Hematopoietic multipotent progenitor cell (in vitro differentiated cells): ENCODE measurements at regions not wholly inside any gene's neighbourhood (a gene's known extent, or its start where the extent isn't known, plus 50 kb on each side); places are given as distances from the start of the nearest gene placed in this dataset.
A peak's percentile ranks its signal among the peaks of the same experiment; 100 is the strongest.

ENCODE experiments used
- DNase-seq, 3 donors: peaks; one replicate each; pipeline ENCODE4 v3.0.0-alpha.2; 2011 to 2015; ENCODE audit warnings: low read depth in 2 of 3, low spot score in 2 of 3

DNA sequence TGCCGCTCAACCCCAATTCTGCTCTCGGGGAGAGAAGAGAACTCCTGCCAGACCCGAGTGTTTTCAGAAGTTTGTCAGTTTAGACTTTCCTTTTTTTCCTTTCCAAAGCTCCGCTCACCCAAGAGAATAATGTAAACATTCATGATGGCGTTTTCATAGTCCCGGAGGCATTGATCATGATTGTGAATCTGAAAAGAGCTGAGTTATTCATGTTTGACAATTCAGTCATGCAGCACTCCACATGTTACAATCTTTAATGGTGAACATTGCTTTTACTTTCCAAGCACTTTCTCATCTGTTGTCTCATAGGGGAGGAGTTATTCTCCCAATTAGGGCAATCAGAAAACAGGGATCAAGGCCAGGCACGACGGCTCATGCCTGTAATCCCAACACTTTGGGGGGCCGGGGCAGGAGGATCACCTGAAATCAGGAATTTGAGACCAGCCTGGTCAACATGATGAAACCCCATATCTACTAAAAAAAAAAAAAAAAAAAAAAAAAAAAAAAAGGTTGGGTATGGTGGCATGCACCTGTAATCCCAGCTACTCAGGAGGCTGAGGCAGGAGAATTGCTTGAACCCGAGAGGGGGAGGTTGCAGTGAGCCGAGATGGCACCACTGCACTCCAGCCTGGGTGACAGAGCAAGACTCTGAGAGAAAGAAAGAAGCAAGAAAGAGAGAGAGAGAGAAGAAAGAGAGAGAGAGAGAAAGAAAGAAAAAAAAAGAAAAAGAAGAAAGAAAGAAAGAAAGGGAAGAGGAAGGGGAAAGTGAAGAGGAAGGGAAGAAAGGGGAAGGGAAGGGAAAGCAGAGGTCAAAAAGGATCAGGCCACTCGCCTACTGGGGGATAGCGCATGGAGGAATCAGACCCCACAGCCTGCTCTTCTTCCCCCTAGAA, 70.0 kb upstream of the TNRC6C start:
- DNase-seq = no peak

DNA sequence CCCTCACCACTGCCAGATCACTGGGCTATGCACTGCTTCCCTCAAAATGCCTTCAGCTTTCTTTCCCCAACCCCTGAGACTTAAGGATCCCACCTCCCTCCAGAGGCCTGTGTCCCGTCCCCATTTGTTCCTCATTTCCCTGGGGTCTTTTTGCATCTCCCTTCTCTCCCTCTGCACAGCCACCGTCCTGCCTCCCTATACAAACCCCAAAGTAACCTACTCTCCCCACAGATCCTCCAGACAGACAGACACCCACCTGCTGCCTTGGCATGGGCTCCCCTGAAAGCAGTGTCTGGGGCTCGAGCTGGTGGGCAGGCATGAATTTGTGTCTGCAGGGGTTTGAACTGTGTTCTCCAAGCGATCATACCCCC, 69.4 kb upstream of the TNRC6C start:
- DNase-seq = no peak

DNA sequence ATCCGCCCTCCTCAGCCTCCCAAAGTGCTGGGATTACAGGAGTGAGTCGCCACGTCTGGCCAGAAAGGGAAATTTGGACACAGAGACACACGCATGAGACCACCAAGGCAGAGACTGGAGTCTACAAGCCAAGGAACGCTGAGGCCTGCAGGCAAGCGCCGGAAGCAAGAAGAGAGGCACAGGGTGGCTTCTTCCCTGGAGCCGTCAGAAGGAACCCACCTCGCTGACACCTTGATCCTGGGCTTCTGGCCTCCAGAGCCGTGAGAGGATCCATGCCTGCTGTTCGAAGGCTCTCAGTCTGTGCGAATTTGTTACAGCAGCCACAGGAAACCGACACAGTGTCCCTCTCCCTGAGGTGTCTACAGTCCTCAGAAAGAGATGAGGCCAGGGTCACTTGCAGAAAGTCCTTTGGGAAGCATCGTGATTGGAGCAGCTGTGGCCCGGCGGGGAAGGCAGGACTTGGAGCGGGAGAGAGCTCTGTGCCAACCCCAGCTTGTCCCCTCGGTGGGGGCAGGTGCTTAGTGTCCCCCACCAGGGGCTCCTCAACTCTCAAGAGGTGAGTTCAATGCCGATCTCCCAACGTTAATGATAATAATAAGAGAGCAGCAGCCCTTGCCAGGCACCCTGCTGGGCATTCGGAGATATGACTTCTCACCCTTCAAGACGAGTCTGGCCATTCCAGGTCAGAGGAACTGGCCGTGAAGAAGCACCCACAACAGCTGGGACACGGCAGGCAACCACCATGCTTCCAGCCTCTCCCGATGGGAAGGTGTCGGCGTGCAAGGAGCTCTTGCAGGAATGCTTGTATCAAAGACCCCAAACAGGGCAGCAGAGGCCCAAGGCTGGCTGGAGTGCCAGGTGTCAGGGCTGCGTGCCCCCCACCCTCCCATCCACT, 68.4 kb upstream of the TNRC6C start:
- DNase-seq = no peak

DNA sequence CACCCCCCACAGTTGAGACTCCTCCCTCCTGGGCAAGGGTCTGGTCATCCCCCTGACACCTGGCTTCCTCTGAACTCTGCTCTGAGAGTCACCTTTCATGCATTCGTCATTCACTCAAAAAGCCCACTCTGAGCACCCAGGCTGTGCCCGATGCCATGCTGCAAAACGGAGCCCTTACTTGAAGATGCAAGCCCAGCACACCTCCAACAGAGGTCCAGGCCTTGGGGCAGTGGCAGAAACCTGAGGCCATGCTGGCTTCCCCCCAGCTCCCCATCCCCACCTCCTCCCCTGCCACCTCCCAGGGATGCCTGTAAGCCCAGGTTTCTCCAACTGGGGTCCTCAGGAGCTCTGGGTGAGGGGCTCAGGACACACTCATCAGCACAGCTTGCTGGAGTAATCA, 67.7 kb upstream of the TNRC6C start:
- DNase-seq = no peak

DNA sequence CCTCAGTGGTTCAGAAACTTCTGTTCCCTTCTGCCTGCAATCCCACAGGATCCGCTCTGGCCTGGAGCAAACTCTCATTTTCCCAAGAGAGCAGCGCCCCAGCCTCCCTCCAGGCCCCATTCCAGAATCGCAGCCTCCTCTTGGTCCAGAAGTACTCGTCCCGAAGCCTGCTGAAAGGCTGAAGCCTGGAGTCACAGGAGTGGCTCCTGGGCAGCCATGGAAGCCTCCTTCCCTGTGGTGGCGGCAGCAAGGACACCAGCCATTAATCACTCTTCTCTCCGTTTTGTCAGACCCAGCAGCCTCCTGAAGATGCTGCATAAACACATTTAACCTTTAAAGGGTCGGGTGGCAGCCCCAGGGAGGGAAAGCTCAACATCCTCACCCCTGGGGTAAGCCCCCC, 66.9 kb upstream of the TNRC6C start:
- no peak for DNase-seq

DNA sequence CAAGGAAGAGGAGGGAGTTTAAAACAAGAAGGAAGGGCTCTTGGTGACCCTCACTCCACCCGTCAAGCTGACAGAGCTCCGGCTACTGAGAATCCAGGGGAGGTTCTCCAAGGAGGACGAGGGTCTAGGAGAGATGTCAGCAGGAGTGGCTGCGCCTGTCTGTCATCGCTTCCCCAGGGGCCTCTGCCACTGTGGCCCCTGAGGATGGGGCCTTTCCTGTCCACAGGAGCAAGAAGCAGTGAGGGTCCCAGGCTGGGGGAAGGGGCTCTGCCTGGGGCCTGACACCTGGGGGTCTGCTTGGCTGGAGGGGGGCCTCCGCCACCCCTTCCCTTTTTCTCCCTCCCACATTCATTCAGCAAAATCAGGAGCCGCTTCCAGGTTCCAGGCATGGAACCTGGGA, 66.5 kb upstream of the TNRC6C start:
- no peak for DNase-seq

DNA sequence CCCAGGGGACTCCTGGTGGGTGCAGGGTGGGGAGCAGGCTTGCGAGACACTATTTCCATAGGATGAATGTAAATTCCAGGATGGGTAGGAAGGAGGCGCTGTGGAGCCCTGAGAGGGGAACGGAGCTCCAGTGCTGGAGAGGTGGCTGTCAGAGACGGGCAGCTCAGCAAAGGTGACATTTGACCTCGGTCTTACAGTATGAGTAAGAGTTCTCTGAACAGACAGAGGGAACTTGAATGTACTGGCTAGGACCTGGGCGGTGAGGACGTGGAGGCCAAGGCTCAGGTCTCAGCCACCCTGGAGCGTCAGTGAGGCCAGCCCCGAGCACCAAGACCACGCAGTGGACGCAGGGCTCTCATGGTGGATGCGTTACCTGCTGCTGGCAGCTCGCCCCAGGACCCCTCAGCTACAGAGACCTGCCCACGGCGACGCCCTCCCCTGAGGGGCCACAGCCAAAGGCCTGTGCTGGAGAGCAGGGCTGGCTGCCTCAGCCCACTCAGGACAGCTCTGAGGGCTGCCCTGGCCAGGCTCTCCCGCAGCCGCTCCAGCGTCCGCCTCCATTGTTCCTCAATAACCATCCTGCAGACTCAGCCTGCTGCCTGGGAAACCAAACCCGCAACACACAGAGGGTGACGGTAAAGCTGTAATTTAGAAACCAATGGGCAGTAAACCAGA, 65.9 kb upstream of the TNRC6C start:
- peak in 2 of 3 donors; percentile 9 to 39 for DNase-seq

DNA sequence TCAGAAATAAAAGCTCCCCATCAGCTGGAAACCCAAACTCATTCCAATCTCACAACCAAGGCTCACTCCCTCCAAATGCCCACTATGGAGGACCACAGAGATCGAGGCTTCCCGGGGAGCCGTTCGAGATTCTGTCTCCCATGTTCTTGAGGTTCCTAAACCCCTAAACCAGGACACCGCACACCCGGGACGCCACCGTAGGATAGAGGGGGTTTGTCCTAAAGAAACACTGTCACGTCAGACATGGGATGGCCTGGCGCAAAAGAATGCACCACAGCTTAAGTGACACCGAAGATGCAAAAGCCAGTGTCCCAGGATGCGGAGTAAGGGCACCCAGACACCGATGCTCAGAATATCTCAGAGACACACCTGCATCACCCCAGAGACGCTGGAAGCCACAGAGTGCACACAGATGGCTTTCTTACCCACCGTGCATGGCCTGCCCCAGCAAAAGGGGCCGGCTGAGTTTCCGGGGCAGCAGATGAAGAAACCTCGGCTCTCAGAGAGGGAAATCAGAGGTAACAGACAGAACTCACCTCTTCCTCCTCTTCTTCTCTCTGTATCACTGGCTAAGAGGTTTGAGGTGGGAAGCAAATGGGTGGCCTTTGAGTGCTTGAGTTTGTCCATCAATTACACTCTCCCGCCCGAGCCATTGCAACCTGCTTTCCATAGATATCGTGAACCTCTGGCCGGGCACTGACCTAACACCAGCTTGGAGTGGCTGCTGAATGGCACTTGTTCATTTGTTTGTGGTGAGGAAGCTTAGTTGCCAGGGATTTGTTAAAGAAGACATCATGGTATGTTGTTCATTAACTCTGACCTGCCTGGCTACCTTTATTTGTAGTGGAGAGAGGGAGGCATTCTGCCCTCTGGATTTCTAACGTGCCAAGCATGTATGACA, 65.1 kb upstream of the TNRC6C start:
- DNase-seq = no peak

DNA sequence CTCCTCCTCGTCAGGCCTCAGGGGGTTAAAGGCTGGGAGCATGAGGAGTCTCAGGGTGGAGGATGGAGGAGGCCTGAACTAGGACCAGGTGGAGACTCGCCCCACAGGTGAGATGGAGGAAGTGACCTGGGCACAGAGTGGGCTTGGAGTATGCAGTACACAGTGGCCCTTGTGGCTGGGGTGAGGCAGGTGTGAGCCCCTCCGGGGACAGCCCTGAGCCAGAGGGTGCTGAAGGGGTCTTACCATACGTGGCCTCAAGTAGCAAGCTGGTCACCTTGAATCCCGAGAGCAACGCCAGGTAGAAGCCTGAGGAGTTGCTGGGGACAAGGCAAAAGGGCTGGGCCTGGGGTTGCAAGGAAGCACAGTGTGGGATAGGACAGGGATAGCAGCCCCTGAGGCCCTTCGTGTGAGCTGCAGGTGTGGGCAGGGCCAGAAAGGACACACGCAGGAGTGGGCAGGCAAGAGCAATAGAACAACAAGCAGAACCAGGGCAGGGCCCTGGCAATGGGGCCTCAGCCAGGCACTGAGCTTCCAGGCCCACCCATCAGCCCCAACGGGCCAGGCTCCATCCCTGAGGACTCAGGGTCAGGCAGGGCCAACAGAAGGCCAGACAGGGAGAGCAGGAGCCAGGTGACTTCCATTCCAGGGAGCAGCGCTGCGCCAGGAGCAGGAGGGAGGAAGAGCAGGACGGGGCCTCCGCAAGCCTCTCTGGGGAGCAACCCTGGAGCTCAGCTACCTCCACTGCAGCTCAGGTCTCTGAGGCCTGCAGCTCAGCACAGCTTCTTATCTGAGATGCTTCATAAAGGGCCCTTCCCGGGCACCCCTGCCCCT, 64.2 kb upstream of the TNRC6C start:
- no peak for DNase-seq

DNA sequence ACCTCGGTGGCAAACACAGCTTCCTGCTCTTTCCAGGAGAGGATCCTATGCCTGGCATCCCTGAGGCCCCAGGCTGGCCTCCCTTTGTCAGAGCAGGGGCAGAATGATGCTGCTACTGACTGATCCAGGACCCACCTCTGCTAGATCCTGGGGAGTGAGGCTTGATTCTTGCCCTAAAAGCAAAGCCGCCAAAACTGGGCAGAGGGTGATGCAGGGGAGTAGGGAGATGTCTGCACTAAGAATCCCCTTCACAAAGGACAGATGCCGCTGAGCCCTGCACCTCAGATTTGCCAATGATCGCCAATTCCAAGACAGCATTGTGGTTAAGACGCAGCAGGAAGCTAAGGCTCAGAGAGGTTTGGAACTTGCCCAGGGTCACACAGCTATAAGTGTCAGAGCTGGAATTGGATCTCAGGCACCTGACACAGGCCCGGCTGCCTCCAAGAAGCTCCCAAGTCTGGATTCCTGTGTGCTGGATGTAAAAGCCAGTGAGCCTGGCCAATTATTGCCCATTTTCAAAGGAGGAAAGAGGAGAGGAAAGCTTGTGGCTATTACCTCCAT, 60.7 kb upstream of the TNRC6C start:
- DNase-seq = no peak

DNA sequence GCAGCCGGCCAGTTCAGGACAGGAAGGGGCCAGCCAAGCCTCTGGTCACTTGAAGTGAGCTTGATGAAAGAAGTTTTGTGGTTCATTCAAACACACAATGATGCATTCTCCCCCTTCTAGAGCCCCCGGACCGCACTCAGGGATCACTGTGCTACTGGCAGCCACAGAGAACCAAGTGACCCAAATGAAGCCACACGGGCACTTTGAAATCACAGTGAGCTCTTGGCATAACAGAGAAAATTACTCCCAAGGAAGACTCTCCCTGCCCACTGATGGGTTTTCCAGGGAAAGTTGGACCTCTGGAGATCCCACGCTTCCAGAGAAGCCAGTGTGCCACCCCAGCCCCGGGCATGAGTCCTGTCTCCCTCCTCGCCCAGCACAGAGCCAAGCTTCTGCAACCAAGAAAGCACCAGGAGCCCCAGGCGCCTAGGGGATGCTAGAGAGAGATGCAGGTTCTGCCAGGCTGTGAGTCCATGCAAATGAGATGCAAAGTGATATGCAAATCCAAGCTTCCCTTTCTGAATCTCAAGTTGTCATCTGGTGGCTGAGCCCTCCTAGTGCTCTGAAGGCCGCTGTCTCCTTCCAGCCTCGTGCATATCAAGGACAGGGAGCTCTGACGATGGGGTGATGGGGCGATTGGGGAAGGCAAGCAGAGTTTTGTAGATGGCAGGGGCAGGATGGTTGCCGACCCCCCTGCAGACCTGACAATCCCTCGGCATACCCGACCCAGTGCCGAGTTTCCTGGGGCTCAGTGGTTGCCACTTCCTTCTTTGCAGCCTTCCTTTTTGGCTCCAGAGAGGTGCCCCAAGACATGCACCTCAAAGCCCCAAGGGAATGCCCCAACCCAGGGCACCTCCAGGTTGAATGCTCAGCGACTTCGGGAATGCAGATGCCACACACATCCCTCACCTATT, 59.7 kb upstream of the TNRC6C start:
- DNase-seq = no peak

DNA sequence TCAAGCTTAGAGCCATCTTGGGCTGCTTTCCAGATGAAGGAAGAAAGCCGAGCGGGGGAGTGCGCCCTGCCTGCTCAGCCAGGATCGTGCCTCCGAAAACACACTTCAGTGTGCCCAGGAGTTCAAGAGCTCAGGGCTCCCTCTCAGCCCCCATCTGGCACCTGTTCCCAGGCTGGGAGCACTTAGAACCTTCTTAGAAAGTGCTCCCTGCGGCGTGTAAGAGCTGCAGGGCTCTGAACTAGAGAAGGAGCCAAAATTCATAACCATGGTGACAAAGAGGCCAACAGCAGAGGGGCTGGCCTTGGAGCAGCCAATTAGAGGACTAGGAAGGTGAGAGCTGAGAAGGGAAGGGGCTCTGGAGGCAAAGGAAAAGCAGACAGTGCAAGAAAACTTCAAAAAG, 59.0 kb upstream of the TNRC6C start:
- no peak for DNase-seq

DNA sequence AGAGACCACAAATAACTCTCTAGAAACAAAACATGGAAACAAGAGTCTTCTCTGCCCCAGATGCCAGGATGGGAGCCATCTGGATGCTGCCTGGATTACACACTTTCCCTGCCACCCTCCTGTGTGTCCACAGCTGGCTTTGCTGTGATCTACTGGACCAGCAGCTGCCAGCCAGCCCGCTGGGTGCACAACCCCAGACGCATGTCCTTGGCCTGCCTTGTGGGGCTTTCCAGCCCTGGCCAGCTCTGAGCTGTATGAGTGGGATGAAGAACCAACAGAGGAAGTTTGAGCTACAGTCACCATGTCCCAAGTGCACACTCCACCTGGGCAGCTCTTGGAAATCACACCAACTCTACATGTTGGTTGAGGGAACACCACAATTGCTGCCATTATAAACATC, 57.0 kb upstream of the TNRC6C start:
- DNase-seq = no peak

DNA sequence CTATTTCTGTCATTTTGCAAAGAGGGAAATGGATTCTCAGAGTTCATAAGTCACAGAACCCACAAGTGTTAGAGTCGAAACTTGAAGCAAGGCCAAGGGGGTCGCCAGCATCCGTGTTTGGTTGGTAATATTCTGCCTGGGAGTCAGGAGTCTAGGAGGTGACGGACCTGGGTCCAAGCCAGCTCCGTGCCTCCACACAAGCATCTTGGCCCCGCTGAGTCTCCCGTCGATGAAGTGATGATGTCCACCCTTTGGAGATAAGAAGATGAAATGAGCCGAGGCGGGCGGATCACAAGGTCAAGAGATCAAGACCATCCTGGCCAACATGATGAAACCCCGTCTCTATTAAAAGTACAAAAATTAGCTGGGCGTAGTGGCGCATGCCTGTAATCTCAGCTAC, 53.2 kb upstream of the TNRC6C start:
- no peak for DNase-seq

DNA sequence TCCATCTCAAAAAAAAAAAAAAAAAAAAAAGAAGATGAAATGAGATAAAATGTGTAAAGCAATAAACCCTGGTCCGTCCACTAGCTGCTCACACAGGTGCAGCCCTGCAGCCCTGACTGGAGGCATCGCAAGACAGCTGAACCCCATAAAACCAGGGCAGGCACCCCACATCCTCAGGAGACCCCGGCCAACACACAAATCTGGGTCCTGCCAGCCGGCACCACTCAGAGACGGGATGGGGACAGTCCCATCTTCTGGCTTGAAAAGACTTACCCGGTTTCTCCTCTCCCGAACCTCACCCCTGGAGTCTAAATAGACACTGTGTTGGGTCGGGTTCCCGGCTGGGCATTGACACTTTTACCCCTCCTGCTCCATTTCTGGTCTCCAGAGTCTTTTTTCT, 52.7 kb upstream of the TNRC6C start:
- DNase-seq = no peak

DNA sequence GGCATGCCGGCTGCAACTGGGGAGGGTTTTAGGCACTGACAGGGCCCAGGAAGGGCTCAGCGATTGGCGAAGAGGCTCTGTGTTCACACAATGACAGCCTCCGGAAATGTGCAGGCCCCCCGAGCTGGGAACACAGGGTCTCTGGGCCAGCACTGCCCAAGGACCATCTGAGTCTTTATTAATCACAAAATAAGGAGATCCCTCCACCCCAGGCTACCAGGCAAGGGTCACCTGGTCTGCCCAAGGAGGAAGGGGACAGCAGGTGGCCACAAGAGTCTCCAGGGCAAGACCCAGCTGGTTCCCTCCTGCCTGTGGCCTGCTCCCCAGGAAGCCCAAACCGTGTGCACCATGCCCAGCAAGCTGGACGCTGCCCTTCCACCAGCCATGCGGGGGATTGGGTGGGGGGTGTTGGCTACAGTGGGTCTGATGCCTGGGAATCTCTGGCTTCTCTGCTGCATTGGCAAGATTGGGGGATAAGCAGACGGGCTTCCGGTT, 52.1 kb upstream of the TNRC6C start:
- DNase-seq = no peak

DNA sequence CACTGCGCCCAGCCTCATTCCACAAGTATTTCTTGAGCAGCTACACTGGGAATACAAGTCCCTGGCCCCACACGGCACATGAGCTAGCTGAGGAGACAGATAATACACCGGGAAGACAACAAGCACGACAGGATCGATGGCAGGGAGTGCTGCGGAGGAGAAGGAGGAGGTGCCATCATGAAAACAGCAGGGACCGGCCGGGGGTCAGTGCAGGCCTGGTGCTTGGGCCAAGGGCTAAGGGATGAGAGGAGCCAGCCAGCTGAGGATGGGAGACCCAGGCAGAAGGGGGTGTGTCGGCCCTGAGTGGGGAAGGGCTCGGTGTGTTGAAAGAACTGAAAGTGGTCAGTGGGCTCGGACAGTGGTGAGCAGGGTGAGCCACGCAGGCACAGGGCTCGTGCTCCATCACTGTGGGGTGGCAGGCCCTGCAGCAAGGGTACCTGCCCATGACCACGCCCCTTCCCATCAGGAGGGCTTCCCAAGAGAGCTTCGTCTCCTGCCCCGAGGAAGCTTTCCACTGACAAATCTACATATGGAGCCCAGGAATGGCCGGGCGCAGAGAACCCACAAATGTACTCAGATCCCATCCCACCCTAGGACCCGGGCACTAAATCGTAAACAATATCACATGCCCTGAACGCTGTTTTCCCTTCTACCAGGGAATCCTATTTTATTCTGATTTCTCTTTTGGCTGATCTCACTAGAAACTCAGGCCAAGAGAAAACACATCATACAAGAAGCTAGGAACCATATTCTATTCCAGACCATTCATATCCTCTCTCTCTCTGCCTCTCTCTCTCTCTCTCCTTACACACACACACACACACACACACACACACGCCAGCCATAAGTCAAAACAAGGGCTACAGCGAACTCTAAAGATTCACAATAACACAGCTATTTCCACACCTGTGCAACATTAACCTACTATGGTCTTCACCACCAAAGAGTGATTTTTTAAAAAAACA, 50.7 kb upstream of the TNRC6C start:
- no peak for DNase-seq
